Stomach (tissue), 4 donors: ENCODE measurements at regions not wholly inside any gene's neighbourhood (a gene's known extent, or its start where the extent isn't known, plus 50 kb on each side); places are given as distances from the start of the nearest gene placed in this dataset.
"Not testable (repeated sequence)": the region's sequence is repeated elsewhere in the genome, so short reads cannot be mapped to it uniquely, and the experiment has no call there.

Experiments
- CTCF ChIP-seq, 7 experiments: fragments of 450-650 bp in 4 of 7; fragments of 200-600 bp in 3 of 7; sonication (generic) in 3 of 7; IDR thresholded peaks; one replicate each; pipeline ENCODE4 v1.5.1; 2016 to 2019; ENCODE audit warnings: antibody characterized with exemption in 7 of 7, control low read depth in 2 of 7, mild to moderate bottlenecking in 1 of 7
- EP300 ChIP-seq: sonication (generic); formaldehyde crosslinking; IDR thresholded peaks from one replicate; pipeline ENCODE4 v1.6.1; 2017; ENCODE audit warnings: antibody characterized with exemption

DNA sequence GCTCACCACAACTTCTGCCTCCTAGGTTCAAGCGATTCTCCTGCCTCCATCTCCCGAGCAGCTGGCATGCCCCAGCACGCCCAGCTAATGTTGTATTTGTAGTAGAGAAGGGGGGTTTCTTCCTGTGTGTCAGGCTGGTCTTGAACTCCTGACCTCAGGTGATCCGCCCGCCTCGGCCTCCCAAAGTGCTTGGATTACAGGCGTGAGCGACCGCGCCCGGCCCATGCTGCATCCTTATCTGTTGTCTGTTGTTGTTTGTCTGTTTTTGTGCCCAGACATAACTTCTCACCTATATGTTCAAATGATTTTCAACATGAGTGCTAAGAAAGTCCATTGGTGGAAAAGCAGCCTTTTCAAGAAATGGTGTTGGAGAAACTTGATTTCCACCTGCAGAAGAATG is 113.0 kb upstream of the HMX1 start:
- TF ChIP-seq CTCF (IDR thresholded peaks at IDR 0.05); EP300: not testable (repeated sequence)
